ENCODE measurements at regions not wholly inside any gene's neighbourhood (a gene's known extent, or its start where the extent isn't known, plus 50 kb on each side); places are given as distances from the start of the nearest gene placed in this dataset.
"Not testable (repeated sequence)": the region's sequence is repeated elsewhere in the genome, so short reads cannot be mapped to it uniquely, and the experiment has no call there.

DNA sequence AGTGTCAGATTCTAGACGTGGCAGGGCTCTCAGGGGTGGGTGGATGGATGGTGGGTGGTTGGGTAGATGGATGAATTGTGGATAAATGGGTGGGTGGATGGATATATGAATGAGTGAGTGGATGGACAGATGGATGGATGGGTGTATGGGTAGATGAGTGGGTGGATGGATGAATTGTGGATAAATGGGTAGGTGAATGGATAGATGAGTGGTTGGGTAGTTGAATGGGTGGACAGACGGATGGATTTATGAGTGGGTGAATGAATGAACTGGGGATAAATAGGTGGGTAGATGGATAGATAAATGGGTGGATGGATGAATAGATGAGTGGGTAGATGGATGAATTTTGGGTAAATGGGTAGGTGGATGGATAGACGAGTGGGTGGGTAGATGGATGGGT lies 111.0 kb upstream of the ZNF469 start:
- not testable (repeated sequence) for DNase-seq

DNA sequence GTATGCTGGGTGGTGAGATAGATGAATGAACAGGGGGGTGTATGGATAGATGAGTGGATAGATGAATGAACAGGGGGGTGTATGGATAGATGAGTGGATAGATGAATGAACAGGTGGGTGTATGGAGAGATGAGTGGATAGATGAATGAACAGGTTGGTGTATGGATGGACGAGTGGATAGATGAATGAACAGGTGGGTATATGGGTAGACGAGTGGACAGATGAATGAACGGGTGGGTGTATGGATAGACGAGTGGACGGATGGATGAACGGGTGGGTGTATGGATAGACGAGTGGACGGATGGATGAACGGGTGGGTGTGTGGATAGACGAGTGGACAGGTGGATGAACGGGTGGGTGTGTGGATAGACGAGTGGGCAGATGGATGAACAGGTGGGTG lies 110.3 kb upstream of the ZNF469 start:
- not testable (repeated sequence) for DNase-seq

DNA sequence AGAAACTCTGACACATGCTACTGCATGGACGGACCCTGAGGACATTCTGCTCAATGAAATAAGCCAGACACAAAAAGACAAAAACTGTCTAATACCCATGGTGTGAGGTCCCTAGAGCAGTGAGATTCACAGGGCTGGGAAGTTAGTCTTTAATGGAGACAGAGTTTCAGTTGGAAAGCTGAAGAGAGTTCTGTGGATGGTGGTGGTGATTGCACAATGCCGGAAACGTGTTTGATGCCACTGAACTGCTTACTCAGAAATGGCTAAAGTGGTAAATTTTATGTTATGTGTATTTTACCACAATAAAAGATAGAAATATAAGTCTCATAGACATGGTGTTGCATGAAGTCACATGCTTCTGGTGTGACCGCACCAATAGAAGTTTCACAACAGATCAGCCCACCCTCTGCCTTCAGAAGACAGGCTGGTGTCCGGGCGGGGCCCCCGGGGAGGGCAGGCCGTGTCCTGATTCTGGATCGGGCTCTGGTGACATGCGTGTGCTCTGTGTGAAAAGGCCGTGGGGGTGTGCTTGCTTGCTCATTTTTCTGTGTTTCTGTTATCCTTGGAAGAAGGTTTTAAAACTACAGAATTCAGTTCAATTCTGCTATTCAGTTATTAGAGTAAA lies 108.5 kb upstream of the ZNF469 start:
- DNase-seq = peak; percentile 18 to 26

DNA sequence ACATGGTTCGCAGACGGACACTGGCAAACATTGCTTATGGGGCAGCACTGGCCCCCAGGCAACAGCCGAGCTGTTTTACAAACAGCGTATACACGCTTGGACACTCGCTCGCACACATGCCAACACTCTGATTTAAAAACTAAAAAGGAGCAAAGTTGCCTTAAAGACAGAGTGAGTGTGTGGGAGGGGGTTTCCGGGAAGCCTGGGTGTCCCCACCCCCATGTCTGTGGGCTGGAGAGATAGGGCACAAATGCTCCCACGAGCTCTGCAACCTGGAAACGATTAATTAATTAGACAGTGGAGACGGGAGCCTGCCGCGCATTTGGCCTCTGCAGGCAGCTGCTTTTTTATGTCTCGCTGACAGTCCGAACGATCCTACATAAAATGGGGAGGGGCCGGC lies 107.9 kb upstream of the ZNF469 start:
- no peak for DNase-seq

DNA sequence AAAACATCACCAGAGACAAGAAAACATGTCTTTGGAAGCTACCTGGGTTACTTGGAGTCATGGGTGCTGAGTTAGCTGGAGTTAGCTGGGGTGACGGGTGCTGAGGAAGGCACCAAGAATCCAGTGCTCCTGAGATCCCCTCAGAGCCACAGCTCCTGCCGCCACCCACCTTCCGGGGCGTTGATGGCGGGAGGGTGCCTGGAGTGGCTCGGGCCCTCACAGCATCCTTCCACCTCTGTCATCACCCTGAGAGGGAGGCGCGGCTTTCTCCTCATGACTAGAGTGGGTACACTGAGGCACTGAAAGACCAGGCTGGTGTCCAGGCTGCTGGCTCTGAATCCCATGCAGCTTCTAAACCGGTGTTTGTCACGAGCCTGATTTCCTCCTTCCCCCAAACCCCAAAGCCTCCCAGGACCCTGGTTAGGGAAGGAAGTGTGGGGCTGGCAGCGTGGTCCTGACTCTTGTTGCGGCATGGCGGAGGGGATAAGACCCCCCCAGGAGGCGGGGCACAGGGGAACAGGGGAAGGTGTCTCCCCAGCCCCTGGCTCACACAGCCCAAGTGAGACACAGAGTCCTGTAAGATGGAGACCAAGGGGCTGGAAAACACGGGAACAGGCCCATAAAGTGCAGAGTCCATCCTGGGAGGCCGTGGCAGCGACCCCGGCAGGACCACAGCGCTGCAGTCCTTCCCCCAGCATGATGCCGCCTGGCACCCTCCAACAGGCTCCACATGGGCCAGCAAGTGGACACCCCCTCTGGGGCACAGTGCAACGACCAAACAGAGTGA lies 107.2 kb upstream of the ZNF469 start:
- not testable (repeated sequence) for DNase-seq

DNA sequence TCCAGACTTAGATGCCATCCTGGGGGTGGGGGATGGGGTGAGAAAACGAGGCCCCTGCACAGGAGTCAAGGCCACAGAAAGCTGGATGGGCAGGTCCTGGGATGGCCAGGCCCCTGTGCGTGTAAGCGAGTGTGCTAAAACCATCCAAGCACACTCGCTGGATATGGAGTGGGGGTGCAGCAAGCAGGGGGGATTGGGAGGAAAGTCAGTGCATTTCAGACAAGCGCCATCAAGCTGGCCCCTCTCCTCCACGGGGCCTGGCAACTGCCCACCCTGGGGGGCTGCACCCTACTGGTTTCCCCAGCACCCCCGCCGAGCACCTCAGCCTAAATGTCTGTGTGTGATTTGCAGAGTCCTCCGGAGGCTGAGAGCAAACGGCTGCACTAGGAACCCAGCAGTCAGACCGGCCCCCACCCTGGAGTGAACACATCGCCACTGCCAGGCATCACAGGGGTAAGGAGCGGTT lies 106.6 kb upstream of the ZNF469 start:
- DNase-seq = not testable (repeated sequence)

DNA sequence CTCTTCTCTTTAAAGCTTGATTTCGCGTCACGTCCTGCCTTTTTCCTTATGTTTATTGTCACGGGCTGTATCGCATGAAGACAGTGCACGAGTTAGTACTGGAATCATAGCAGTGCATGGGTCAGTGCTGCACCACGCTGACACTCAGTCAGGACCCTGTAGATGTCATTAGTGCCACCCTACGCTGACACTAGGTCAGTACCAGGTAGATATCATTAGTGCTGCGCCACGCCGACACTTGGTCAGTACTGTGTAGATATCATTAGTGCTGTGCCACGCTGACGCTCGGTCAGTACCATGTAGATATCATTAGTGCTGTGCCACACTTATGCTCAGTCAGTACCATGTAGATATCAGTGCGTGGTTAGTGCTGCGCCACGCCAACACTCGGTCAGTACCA lies 106.2 kb upstream of the ZNF469 start:
- no peak for DNase-seq

DNA sequence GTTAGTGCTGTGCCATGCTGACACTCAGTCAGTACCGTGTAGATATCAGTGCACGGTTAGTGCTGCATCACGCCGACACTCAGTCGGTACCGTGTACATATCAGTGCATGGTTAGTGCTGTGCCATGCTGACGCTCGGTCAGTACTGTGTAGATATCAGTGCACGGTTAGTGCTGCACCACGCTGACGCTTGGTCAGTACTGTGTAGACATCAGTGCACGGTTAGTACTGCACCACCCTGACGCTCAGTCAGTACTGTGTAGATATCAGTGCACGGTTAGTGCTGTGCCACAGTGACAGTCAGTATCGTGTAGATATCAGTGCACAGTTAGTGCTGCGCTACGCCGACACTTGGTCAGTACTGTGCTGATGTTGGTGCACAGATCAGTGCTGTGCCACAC lies 102.8 kb upstream of the ZNF469 start:
- no peak for DNase-seq

DNA sequence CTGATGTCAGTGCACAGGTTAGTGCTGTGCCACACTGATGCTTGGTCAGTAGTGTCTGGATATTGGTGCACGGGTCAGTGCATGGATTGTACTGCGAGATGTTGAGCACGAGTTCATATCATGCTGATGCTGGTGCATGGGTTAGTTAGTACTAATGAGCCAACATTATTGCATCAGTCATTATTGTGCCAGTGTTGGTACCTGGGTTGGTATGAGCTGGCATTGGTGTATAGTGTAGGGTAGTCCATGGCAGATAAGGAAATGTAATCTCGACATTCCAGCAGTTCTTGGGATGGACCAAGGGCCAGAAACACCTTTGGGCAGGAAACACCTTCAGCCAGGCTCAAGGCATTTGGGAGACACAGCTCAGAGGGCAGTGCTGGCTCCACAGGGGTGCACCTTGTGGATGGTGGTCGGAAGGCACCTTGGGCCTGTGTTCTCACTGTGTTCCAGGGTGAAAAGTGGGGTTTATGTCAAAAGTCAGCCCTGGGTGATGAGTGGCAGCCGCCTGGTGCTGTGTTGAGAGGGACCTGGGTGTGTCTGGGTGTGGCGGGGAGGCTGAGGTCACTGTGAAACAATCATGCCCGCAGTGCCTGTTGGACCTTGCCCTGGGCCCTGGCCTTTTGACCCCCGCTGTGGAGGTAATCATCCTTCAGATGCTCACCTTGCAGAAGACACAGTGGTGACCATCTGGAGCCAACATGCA lies 100.7 kb upstream of the ZNF469 start:
- no peak for DNase-seq

DNA sequence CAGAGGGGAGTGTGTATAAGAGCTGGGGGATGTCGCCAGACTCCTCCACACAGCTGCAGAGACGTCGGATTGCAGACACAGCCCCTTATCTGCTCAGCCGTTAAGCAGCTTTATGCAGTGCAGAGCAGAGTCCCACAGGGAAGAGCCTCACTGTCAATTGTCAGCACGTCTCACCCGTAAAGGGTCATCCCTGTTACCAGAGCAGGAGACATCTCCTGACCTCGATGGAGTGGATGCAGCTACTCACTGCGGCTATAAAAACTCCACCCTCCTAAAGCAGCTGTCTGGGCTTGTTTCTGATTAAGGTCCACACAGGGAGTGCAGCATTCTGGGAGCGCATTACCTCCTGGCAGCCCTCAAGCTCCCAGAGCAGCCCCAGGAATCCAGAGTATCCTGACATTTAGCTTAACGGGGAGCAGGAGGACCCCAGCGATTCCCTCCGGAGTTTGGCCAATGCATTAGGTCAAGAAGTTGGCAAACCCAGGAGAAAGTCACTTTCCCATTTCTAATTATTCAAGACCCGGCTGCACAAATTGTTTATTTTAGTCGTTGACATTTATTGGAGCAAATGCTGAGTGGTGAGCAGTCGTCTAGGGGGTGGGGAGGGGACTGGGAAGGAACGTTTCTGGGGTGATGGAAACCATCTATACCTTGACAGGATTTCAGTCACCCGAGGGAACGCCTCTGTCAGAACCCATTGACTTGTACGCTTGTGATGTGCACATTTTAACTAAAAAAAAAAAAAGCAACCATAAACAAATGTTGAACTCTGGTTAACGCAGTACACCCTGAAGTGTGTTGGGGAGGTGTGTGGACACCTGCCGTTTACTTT lies 100.0 kb upstream of the ZNF469 start:
- no peak for DNase-seq

DNA sequence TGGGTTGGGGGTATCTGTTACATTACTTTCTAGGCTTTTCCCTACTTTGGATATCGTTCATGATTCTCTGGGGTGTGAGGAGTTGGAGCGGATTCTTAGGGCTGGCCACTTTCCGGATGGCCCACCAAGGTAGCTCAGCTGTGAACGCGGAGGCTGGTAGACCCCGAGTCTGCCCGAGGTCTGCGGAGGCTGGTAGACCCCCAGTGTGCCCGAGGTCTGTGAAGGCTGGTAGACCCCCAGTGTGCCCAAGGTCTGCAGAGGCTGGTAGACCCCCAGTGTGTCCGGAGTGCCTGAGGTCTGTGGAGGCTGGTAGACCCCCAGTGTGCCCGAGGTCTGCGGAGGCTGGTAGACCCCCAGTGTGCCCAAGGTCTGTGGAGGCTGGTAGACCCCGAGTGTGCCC lies 99.2 kb upstream of the ZNF469 start:
- no peak for DNase-seq

DNA sequence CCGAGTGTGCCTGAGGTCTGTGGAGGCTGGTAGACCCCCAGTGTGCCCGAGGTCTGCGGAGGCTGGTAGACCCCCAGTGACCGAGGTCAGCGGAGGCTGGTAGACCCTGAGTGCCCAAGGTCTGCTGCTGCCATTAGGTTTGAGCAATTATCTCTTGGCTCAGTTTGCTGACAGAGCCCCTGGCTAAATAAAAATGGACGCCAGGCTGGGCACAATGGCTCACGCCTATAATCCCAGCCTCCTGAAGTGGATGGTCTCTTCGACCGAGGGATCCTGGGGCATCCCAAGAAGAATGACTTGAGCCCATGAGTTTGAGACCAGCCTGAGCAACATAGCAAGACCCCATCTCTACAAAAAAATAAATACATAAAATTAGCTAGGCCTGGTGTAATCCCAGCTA lies 98.7 kb upstream of the ZNF469 start:
- DNase-seq = no peak

DNA sequence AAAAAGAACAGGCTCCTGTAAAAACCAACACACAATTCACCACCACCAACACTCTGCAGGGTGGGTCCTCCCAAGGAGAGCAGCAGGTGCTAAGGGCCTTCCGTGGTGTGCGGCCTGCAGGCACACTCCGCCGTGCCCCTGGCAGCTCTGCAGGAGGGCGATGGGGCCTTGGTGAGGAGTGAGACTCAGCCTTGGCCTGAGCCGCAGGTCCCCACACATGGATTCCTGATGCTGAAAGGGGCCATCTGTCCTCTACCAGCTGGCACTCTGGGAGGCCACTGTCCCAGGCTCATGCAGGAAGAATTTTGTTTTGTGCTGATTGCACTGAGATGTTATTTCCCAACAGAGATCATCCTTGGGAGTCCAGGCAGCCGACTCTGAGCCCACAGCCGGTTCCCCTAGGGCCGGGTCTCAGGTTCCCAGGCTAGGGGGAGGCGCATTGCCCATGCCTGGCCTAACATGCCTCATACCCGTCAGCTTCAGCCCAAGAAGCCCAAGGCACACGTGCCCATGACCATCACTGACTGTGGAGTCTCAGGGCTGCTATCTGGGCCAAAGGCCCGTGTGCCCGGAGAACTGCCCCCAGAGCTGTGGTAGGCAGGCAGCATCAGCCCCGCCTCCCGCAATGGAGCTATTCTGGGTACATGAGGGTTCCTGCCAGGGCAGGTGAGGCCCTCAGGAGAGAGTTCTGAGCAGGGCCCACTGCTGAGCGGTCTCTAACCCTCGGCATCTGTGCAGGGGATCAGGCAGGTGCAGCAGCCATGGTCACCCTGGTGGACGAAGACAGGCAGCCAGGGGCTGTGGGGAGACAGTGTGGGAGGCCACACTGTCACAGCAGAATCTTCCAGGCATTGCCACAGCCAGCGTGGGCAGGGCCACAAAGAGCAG lies 97.9 kb upstream of the ZNF469 start:
- DNase-seq = no peak

DNA sequence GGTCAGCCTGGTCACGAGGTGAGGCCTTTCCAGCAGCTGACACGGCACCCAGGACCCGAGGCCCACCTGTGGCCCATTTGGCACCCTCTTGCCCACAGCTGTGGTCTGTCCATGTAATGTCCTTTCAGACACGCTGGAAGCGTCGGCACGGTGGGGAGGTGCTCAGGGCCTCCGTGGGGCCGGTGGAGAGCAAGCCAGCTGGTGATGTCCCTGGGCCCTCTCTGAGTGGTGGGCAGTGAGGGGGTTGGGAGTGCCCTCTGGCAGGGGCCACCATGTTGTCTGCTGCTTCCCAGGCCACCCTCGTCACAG lies 97.3 kb upstream of the ZNF469 start:
- no peak for DNase-seq

DNA sequence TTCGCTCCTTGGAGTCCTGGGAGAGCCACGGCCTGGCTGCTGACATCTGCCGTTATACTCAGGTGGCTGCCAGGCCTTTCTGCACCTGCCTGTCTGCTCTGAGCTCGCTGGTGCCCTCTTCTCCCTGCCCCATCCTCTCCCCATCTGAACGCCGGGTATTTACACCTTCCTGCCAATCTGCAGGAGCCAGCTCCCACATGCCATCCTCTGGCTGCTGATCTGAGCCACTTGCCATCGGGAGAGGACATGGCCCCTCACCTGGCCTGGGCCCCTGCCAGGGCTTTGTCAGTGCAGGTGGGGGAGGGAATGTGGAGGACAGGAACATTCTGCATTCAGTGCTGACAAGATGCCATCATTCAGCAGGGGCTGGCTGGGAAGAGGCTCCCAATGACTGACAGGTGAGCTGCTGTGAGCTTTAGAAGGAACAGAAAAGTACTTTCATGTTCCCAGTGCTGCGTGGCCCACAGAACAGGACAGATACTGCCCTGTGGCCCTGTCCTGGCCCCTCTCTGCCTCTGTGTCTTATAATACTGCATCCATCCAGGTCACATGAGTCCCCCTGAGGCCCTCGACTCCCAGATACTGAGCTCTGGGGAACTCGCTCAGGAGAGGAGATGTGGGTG lies 96.3 kb upstream of the ZNF469 start:
- DNase-seq = no peak

DNA sequence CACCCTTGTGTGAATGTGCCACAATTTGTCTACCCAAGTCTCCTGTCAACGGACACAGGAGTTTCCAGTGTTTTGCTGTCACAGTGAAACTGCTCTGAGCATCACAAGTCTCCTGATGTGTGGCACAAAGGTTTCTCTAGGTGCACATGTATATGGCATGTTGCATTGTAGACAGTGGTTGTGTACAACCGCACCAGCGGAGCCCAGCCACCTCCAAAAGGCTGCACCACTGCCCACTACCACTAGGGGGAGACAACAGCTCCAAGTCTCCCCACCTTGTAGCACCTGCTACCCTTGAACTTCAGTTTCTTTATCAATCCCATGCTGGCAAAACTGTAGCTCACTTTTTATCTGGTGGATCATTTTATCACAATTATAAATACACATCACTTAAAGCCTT lies 95.5 kb upstream of the ZNF469 start:
- peak in 1 of 2 donors; percentile 11 for DNase-seq

DNA sequence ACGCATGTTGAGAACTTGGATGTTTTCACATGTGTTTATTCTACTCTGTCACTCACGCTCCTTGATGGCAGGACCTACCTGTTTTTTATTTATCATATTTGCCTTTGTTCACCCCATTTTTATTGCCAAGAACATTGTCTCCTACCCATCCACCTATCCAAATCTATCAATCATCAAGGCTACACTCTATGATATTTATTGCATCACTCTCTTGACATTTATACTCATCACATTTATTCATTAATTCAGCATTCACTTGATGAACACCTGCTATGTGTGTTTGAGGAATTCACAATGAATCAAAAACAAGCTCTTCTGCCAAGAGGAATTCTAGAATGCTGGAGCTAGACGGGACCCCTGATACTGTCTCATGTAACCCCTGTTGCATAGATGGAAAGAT lies 94.5 kb upstream of the ZNF469 start:
- DNase-seq = no peak

DNA sequence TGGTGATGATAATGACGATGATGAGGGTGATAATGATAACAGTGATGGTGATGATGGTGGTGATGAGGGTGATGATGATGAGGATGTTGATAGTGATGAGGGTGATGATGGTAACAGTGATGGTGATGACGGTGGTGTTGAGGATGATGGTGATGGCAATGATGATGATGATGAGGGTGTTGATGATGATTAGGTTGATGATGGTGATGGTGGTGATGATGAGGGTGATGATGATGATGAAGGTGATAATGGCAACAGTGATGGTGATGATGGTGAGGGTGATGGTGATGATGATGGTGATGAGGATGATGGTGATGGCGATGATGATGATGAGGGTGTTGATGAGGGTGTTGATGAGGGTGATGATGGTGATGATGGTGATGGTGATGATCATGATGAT lies 93.8 kb upstream of the ZNF469 start:
- no peak for DNase-seq

DNA sequence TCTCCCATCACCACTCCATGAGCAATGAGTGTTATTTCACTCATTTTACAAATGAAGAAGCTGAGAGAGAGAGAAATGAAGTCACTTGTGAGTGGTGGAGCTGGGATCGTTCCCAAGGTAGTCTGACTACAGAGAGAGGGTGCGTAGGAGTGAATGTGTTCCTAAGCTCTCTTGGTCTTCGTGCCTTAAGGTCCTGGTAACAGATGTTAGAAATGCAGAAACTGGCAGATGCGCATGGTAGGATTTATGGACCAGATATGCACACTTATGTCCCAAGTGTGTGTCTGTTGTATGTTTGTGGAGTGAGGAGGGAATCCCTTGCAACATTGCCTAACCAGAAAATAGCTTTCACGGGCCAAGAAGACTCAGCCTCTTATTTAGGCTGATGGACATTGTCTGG lies 93.2 kb upstream of the ZNF469 start:
- no peak for DNase-seq

DNA sequence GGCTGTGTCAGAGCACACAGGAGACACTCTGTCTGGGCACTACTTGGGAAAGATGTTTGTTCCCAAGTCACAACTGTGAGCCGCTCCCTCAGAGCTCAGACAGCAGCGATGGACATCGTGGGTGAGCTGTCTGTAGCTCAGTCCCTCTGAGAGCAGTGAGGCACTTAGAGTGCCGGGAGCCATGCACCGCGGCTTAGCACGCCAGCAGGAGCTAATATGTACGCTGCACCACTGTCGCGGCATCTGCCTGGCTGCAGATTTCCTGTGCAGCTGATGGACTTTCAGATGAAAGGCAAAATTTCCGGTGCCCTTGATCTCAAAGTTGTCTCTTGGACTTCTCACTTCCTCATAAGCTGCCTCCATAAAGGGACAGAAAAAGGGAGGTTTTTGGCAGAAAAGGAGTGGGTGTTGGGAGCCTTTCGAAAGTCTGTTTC lies 92.8 kb upstream of the ZNF469 start:
- DNase-seq = peak; percentile 25 to 35
